Stimulated activated CD8-positive, alpha-beta memory T cell treated with anti-CD3 and anti-CD28 coated beads, Interleukin-15, amount 100 ng/mL, for 4 hours (primary cell): ENCODE measurements at regions not wholly inside any gene's neighbourhood (a gene's known extent, or its start where the extent isn't known, plus 50 kb on each side); places are given as distances from the start of the nearest gene placed in this dataset.
"Not testable (repeated sequence)": the region's sequence is repeated elsewhere in the genome, so short reads cannot be mapped to it uniquely, and the experiment has no call there.

Experiments
- DNase-seq, 2 donors: peaks; one replicate each; pipeline ENCODE4 v3.0.0-alpha.2; 2020; ENCODE audit warnings: low read depth in 2 of 2

DNA sequence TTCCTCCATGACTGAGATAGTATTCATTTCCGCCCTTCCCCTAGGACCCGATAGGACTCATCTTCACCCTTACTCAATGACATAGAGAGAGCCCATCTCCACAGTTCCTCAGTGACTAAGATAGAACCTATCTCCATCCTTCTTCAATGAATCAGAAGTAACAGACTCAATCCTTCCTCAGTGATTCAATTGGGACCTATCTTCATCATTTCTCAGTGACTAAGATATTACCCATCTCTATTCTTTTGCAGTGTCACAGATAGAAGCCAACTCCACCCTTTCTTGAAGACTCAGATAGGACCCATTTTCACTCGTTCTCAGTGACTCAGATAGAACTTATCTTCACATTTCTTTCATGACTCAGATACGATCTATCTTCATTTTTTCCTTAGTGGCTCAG, 164.6 kb downstream of the FBXO4 start:
- no peak for DNase-seq

DNA sequence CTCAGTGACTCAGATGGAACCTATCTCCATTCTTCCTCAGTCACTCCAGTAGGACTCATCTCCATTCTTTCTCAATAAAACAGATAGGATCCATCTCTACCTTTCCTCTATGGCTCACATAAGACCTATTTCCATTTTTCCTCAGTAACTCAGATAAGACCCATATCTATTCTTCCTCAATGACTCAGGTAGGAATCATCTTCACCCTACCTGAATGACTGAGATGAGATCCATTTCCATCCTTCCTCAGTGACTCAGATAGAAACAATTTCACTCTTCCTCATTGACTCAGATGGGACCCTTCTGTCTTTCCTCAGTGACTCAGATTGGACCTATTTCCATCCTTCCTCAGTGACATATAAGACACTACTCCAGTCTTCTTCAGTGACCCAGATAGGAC, 165.1 kb downstream of the FBXO4 start:
- DNase-seq: no peak

DNA sequence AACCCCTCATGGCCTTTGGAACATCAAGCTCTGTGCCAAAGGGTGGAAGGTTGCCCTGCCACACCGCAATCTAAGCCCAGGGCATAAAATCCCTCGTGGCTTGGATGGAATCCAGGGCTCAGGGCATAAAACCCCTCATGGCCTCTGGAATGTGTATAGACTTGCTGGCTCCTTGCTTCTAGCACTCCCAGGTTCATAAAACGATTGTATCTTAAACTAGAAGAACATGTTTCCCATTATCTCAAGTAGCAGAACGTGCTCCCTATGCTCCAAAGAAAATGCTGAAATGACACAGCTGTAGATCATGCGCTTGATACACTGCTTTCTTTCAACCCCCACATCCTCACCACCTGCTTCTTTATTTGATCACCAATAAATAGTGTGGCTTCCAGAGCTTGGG, 174.8 kb downstream of the FBXO4 start:
- not testable (repeated sequence) for DNase-seq

DNA sequence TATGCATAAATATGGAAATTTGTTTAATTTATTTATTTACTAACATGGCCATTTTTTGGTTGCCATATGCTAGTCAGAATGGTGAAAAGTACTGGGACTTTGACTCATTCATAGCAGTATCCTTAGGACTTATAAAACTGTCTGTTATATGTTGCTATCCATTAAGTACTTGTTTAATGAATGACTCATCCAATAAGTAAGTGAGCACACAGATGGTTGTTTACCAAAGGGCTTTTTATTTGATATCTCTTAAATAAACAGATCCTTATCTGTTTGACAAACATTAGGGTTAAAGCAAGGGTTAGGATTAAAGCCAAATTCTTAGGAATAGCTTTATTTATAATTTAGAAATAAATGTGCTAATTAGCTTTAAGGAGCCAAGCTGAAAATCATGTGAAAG, 183.4 kb downstream of the FBXO4 start:
- DNase-seq: no peak

DNA sequence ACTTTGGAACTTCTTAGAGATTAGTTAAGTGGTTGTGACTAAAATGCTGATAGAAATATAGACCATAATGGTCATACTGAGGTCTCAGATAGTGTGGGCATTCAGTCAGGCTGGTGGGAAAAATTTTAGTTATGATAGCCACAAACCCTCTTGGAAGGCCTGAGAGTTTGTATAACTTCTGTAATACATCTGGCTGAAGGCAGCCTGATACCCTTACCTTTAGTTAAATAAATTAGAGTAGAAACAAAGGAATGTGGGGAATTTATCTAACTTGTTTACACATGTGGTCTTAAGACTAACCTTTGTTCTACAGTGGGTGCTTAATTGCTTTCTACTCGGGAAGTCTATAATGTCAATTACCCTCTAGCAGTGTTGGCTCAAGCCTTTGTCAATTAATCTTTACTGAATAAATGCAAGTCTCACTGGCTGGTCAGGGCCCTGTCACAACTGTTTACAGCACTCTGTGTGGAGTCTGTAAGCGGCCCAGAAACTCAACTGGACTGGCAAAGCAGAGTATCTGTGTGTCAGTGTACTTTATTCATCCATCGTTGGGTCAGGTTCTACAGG, 184.0 kb downstream of the FBXO4 start:
- DNase-seq: no peak

DNA sequence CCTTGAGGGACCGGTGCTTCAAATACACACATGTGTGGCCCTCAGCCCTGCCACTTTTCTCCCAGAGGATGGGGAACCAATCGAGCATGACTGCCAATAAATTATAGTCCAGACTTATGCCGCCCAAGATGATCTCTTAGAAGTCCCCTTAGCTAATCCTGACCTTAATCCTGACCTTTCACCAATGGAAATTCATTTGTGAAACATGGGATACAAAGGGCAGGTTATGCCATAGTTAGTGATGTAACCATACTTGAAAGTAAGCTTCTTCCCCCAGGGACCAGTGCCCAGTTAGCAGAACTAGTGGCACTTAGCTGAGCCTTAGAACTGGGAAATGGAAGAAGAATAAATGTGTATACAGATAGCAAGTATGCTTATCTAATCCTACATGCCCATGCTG, 190.6 kb downstream of the FBXO4 start:
- DNase-seq: not testable (repeated sequence)

DNA sequence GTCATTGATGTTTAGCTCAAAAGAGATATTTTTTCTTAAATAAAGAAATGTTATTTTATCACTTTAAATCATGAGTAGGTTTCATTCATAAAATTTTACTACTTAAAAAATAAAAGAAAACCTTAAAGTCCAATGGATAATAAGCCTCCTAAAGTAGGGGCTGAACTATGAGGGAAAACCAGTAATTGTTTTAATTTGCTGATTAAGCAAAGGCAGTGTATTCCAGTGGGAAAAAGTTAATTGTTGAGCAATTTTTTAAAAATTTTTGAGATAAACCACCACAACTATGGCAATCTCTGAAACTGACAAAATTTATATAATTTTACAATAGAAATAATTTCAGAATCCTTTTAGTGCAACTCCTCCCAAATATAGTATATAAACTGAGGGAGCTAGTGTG, 195.0 kb downstream of the FBXO4 start:
- no peak for DNase-seq

DNA sequence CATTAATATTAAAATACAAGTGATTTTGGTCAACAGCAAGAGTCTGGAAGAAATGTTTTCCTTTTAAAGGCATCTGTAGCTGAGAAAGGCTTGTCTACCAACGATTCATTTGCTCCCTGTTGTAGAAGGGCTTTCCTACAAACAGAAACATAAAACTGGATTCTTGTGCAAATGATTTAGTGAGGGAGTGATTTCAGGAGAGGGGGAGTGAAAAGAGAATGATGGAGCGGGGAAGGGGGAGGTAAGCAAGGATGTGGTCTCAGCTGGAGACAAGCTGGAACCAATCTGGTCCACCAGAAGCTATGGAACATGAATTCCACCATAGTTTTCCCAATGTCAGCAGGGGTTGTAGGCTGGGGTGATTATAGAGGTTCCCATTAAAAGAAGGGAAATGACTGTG, 196.3 kb downstream of the FBXO4 start:
- no peak for DNase-seq

DNA sequence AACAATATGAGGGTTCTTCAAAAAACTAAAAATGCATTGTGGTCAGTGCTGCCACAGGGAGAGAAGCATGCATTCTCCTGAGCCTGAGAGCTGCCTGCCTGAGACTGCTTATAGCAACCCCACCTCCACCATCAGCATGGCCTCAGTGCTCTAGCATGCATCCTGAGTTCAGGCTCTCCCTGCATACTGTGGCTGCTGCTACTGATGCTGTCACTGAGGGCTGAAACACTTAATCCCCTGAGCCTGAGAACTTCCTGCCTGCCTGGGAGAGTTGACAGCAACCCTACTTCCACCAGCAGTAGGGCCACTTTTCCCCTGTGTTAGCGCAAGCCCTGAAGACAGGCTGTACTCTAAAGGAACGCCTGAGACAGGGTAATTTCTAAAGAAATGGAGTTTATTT, 206.0 kb downstream of the FBXO4 start:
- no peak for DNase-seq

DNA sequence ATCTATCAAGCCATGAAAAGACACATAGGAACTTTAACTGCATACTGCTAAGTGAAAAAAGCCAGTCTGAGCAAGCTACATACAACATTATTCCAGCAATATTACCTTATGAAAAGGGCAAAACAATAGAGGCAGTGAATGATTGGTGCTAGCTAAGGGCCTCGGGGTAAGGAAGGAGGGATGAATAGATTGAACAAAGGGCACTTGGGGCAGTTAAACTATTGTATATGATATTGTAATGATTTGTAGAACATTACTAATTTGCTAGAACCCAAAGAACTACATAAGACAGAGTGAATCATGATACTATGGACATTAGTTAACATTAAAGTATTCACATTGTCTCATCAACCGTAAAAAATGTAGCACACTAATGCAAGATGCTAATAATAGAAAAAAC, 218.3 kb downstream of the FBXO4 start:
- DNase-seq: no peak

DNA sequence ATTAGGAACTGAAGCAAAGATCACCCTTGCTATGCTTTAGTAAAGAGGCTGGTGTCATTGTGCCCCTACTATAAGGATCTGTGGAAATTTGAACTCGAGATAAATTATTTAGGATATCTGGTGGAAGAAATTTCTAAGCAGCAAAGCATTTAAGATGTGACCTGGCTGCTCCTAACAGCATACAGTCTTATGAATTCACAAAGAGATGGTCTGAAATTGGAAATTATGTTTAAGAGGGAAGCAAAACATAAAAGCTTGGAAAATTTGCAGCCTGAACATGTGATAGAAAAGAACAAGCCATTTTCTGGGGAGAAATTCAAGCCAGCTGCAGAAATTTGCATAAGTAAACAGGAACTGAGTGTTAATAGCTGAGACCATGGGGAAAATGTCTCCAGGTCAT, 223.7 kb downstream of the FBXO4 start:
- no peak for DNase-seq

DNA sequence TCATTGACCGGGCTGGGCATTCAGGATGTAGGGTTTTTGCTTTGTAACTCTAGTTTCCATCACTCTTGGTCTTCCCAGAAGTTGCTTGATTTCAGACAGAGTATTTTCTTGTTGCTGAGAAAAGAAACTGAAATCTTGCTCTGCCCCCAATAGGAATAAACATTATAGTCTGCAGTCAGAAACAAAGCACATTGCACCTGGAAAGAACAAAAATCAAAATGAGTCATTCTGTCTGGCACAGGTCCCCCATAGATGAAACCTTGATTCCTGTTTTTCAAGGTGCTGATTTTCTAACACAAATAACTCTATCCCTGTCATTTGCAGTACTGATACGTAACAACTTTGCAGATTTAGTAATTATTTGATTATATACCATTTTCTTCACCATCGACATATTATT, 232.1 kb downstream of the FBXO4 start:
- no peak for DNase-seq

DNA sequence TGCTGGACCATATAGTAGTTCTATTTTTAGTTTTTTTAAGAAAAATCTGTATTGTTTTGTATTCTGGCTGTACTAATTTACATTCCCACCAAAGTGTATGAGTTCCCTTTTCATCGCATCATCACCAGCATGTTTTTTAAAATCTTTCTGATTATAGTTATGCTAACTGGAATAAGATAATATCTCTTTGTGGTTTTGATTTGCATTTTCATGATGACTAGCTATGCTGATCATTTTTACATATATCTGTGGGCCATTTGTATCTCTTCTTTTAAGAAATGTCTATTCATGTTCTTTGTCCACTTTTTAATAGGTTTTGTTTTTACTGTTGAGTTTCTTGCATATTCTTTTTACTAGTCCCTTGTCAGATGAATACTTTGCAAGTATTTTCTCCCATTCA, 238.0 kb downstream of the FBXO4 start:
- no peak for DNase-seq

DNA sequence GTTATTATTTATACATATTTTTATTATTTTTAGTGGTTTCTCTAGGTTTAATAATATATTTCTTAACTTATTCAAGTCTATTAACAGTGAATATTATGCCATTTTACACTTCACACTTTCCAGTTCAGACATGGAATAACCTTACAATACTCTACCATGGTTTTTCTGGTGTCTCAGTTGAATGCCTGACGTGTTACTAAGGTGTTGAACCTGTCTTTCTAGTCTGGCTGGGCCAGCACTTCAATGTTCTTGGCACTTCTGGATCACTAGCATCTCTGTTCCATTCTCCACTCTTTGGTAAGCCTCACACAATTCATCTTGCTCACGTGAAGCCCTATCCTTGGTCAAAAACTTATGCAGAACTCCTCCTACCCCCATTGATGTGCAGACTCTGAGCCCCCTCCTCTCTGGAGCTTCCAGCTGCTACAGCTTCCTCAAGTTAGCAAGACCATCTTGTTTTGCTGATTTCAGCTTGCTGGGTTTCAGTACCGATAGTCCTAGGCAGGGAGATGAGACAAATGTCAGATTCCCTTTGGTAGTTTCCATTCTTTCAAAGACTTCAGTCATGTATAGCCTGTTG, 243.1 kb downstream of the FBXO4 start:
- DNase-seq: no peak

DNA sequence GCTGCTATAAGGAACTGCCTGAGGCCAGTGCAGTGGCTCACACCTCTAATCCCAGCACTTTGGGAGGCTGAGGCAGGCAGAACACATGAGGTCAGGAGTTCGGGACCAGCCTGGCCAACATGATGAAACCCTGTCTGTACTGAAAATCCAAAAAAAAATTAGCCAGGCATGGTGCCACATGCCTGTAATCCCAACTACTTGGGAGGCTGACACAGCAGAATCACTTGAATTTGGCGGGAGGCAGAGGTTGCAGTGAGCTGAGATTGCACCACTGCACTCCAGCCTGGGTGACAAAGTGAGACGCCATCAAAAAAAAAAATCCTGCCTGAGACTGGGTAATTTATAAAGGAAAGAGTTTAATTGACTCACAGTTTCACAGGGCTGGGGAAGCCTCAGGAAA, 247.1 kb upstream of the GHR start:
- not testable (repeated sequence) for DNase-seq

DNA sequence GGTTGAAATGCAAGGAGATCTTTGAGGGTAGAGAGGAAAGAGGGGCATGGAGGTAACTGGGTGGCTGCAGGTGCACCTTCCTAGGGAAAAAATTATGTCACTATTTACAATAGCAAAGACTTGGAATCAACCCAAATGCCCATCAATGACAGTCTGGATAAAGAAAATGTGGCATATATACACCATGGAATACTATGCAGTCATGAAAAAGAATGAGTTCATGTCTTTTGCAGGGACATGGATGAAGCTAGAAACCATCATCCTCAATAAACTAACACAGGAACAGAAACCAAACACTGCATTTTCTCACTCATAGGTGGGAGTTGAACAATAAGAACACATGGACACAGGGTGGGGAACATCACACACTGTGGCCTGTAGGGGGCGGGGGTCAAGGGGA, 243.4 kb upstream of the GHR start:
- not testable (repeated sequence) for DNase-seq

DNA sequence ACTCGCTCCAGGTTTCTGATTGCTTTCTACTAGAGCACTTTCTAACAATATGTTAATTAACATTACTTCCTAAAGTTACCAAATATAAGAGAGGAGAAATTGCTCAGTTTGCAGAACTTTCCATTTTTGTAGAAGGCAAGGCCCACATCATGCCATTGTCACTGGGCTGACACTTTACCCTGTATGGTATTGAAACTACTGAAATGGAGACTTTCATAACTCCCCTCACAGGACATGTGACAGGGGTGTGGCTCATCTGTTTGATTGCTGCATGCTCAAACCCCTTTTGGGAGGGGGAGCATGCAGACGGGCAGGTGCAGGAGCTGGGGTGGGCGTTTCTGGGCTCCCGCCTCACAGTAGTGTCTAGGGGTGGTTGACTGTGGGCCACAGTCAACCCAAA, 206.3 kb upstream of the GHR start:
- DNase-seq: no peak

DNA sequence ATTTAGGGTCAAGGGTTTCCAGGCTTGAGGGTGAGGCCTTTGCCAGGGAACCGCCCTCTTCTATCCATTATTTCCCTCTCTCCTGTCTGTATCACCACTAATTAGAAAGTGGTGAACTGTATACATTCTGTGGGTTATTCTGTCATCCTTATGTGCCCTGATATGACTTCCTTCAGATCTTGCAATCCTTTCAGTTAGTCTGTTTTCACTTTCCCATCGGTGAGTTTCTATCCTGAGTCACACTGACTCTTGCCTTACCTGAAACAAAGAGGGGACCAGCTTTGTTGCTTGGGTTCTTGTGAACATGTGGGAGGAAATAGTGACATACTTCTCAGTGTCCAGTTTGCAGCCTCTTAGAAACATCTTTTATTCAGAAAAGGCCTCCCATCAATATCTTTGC, 205.4 kb upstream of the GHR start:
- no peak for DNase-seq

DNA sequence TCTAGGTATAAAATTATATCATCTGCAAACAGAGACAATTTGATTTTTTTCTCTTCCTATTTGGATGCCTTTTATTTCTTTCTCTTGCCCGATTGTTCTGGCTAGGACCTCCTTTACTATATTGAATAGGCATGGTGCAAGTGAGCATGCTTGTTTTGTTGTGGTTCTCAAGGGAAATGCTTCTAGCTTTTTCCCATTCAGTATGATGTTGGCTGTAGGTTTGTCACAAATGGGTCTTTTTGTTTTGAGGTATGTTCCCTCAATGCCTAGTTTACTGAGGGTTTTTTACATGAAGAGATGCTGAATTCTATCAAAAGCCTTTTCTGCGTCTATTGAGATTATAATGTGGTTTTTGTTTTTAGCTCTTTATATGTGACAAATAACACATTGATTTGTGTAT, 198.2 kb upstream of the GHR start:
- DNase-seq: no peak

DNA sequence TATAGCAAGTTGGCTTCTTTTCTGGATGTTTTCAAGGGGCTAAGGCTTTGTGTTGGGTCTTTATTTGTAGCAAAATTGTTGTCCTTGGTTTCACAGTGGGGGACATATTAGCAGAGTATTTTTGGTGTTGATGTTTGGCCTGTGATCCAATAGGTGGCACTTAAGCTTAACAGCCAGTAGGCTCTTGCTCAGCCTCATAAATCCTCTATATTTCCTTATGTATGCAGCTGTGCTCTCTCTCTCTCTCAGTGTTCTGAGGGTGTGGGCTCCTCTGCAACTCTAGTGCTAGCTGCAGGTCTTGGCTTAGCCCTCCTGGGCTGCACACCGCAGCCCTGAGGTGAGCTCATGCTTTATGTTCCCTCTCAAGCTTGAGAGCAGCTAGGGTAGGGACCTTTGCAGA, 195.0 kb upstream of the GHR start:
- no peak for DNase-seq

DNA sequence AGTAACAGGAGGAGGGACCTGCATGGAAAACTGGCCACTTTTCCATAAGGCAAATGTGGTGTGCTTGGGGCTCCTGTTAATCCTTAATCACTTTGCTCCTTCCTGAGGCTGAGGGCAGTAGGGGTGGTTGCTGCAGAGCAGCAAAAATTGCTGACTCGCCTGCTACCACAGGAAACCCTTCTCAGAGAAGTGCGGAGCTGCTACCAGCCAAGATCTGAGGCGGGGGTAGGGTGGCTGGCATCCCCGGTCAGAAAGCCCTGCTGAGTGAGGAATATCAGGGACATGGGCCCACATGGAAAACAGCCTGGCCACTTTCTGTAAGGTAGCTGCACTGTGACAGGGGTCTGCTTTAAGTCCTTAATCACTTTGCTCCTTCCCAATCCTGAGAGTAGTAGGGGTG, 192.4 kb upstream of the GHR start:
- no peak for DNase-seq

DNA sequence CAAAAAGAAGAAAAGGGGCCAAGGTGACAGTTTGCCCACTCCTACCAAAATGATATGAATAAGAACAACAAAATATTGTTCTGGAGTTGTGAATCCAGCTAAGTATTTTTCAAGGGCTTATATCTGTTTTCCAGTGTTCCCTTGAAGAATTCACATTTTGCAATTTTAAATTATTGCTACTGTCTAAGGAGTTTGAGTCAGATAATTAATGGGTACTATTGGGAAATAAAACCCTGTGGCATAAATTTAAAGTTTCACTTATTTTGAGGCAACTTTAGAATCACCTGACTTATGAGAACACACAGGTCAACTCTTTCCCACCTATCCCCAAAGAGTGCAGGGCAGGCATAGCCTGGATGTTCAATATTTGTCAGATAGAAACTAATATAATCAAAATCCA, 188.0 kb upstream of the GHR start:
- no peak for DNase-seq

DNA sequence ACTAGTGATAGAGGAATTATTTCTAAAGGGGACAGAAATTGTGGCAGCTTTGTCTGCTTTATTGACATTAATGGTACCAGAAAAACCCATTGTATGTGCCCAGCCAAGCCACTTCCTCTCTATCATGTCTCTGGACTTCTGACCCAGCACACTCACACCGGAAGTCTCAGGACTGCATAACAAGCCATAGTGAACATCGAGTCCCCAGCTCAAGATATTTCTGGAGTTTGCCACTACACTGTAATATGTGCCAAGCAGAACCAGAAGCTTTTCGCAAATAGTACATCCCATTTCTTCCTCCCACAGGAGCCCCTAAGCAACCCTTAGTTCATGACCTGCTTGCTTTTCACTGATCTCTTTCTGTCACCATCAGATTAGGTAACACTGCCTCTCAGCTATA, 187.4 kb upstream of the GHR start:
- no peak for DNase-seq

DNA sequence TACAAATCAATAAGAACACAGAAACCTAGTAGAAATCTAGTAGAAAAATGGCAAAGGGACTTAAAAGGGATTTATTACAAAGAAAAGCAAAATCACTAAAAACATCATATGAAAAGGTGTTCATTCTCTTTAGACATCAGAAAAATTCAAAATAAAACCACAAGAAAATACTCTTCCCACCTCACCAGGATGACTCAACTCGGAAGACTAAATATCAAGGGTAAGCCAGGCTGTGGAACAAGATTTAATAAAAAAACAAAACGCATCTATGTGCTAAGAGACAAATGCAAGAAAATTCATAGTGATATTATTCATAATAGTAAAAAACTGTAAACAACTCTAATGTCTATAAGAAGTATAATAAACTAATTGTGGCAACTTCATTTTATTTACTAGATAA, 181.6 kb upstream of the GHR start:
- no peak for DNase-seq
